H1 (cell line): ENCODE measurements at regions not wholly inside any gene's neighbourhood (a gene's known extent, or its start where the extent isn't known, plus 50 kb on each side); places are given as distances from the start of the nearest gene placed in this dataset.

Source experiments
- CTCF ChIP-seq, 3 experiments: IDR thresholded peaks; 1 replicate in 2 of 3; 2 replicates in 1 of 3; pipeline versions ENCODE4 v1.5.1 to v1.6.1; 2011; ENCODE audit warnings: low read length in 3 of 3, mild to moderate bottlenecking in 3 of 3, inconsistent platforms in 2 of 3, low read depth in 1 of 3, moderate library complexity in 1 of 3; ENCODE audit not compliant: insufficient read depth in 1 of 3; ENCODE audit errors: control extremely low read depth in 1 of 3
- EZH2 ChIP-seq: fragments of 200-600 bp; sonication (generic); IDR thresholded peaks from 2 replicates; pipeline ENCODE4 v1.7.1; 2012; ENCODE audit warnings: low read depth, mild to moderate bottlenecking, moderate library complexity, low read length, inconsistent platforms; ENCODE audit not compliant: severe bottlenecking
- NRF1 ChIP-seq: IDR thresholded peaks from 2 replicates; pipeline ENCODE4 v1.6.1; 2011; ENCODE audit warnings: mild to moderate bottlenecking, low read depth, low read length, improper control_type of control experiment
- PHF8 ChIP-seq: fragments of 200-600 bp; sonication (generic); conservative IDR thresholded peaks from 2 replicates; pipeline ENCODE4 v1.7.1; 2012; ENCODE audit warnings: low read depth, mild to moderate bottlenecking, inconsistent platforms, low read length, moderate library complexity
- POLR2A ChIP-seq, 2 experiments: IDR thresholded peaks; 1 replicate in 1 of 2; 2 replicates in 1 of 2; pipeline ENCODE4 v1.6.1; 2011; ENCODE audit warnings: low read depth in 2 of 2, low read length in 2 of 2, mild to moderate bottlenecking in 2 of 2; ENCODE audit errors: control extremely low read depth in 1 of 2
- SP1 ChIP-seq: IDR thresholded peaks from 2 replicates; pipeline ENCODE4 v1.6.1; 2011; ENCODE audit warnings: low read depth, low read length
- SP2 ChIP-seq: IDR thresholded peaks from 2 replicates; pipeline ENCODE4 v1.6.1; 2012; ENCODE audit warnings: mild to moderate bottlenecking, low read length, inconsistent platforms
- TAF1 ChIP-seq: IDR thresholded peaks from 2 replicates; pipeline ENCODE4 v1.6.1; 2011; ENCODE audit warnings: mild to moderate bottlenecking, low read depth, low read length

- TF ChIP-seq SP1 (no peak), SP2 (no peak), POLR2A (IDR thresholded peaks at IDR 0.05; ENCODE audit: control extremely low read depth in 1 of 2, low read depth in 2 of 2, low read length in 2 of 2) (no peak), EZH2 (no peak), CTCF (IDR thresholded peaks at IDR 0.05; ENCODE audit: control extremely low read depth in 1 of 3, insufficient read depth in 1 of 3, low read depth in 1 of 3, low read length in 3 of 3) (peak; percentile 29 to 72 (median 62)), PHF8 (no peak), TAF1 (no peak), NRF1 (no peak)
Measured at GRCh38 chr11:23540101-23540561, 679.9 kb upstream of the CCDC179 start.
